ENCODE measurements at regions not wholly inside any gene's neighbourhood (a gene's known extent, or its start where the extent isn't known, plus 50 kb on each side); places are given as distances from the start of the nearest gene placed in this dataset.

- Histone ChIP-seq H3K36me3 (no peaks in the 10 kb centered on the region), H3K9me3 (no peaks in the 10 kb centered on the region), H3K27ac (no peak overlapping the region), H3K27me3 (no peaks in the 10 kb centered on the region), H3K4me1 (no peaks in the 10 kb centered on the region), H3K4me3 (no peak overlapping the region)
- 93 to 94% methylated on average over 2 of the region's 2 CpGs for WGBS, 2 donors
- ATAC-seq (no peak), DNase-seq (no peak)
- TF ChIP-seq, protein P1, sequence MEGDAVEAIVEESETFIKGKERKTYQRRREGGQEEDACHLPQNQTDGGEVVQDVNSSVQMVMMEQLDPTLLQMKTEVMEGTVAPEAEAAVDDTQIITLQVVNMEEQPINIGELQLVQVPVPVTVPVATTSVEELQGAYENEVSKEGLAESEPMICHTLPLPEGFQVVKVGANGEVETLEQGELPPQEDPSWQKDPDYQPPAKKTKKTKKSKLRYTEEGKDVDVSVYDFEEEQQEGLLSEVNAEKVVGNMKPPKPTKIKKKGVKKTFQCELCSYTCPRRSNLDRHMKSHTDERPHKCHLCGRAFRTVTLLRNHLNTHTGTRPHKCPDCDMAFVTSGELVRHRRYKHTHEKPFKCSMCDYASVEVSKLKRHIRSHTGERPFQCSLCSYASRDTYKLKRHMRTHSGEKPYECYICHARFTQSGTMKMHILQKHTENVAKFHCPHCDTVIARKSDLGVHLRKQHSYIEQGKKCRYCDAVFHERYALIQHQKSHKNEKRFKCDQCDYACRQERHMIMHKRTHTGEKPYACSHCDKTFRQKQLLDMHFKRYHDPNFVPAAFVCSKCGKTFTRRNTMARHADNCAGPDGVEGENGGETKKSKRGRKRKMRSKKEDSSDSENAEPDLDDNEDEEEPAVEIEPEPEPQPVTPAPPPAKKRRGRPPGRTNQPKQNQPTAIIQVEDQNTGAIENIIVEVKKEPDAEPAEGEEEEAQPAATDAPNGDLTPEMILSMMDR (IDR thresholded peaks at IDR 0.05), result no peak
- intact Hi-C loops (cut with DNase I), result no loop called here
Measured at GRCh38 chr2:39947294-39948015, 168.4 kb upstream of the THUMPD2 start.

DNA sequence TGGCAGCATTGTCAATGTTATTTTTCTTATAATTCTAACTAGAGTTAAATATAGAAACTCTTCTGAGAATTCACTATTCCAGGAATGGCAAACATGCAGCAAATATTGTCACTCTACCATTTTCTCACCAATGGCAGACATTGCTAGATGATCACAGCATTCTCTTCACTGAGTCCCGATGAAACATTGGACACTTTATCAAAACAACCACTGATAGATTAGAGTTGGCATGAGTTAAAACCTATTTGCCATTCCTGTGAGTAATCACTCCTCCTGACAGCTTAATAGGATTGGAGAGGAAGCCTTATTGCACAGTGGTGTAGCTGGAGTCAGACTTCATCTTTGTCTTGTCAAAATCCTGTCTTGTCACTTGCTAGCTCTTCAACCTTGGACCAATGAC lies 163.9 kb upstream of the THUMPD2 start:
- WGBS, 2 donors, result 13 to 21% methylated on average over 1 of the region's 1 CpG
- ATAC-seq (no peak), DNase-seq (no peak)
- no peaks in the 10 kb centered on the region for H3K9me3 ChIP-seq
- no peak overlapping the region for H3K4me3 ChIP-seq
- TF ChIP-seq, protein P1 (IDR thresholded peaks at IDR 0.05), result no peak
- no peaks in the 10 kb centered on the region for H3K36me3 ChIP-seq
- no peaks in the 10 kb centered on the region for H3K27me3 ChIP-seq
- intact Hi-C loops (cut with DNase I), result no loop called here
- no peaks in the 10 kb centered on the region for H3K4me1 ChIP-seq
- no peak overlapping the region for H3K27ac ChIP-seq

DNA sequence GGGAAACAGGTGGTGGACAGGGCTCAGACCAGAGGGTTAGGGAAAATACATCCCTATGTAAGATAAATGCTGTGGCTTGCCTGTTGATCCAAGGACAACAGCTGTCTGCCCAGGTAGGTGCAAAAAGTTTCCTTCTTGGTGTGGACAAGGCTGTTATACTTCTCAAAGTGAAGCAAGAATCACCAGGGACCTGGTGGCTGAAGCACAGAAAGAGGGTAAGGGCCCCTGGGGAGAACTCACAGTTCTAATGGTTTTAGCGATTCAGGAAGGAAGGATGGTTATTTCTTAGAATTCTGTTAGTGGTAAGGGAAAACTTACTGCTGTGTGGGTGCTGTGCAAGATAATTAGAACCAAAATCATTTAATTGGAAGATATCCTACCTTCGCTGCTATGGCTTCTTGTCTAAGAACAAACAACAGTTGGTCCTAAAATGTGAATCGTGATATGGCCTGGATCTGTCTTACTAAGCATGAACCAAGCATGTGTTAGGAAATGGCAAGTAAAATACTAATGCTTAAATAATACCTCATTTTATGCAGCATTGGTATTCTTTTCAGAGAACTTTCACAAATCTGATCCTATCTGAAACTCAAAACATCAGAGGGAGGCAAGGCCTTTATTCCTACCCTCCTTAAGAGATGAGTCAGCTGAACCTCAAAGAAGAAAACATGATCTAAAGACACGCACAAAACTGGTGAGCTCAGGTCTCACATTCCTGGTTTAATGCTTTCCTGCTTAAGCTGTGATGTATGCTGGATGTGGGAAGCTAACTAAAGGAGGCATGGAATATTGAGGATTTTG lies 159.2 kb upstream of the THUMPD2 start:
- ATAC-seq (no peak), DNase-seq (no peak)
- H3K4me1 ChIP-seq, result no peaks in the 10 kb centered on the region
- H3K36me3 ChIP-seq, result no peaks in the 10 kb centered on the region
- intact Hi-C loops (cut with DNase I), result no loop called here
- TF ChIP-seq, protein P1 (IDR thresholded peaks at IDR 0.05), result no peak
- no peaks in the 10 kb centered on the region for H3K9me3 ChIP-seq
- no peak overlapping the region for H3K4me3 ChIP-seq
- H3K27ac ChIP-seq, result no peak overlapping the region
- no peaks in the 10 kb centered on the region for H3K27me3 ChIP-seq
- WGBS, 2 donors, result 86 to 91% methylated on average over 4 of the region's 4 CpGs

- Histone ChIP-seq H3K4me3 (no peak overlapping the region), H3K36me3 (no peaks in the 10 kb centered on the region), H3K27me3 (no peaks in the 10 kb centered on the region), H3K9me3 (no peaks in the 10 kb centered on the region), H3K4me1 (no peaks in the 10 kb centered on the region), H3K27ac (no peak overlapping the region)
- TF ChIP-seq, protein P1 (IDR thresholded peaks at IDR 0.05), result no peak
- ATAC-seq (no peak), DNase-seq (no peak)
- intact Hi-C loops (cut with DNase I), result no loop called here
- WGBS, 2 donors, result 85 to 89% methylated on average over 3 of the region's 3 CpGs
Measured at GRCh38 chr2:39937621-39938020, 158.6 kb upstream of the THUMPD2 start.
